Esophagus squamous epithelium (tissue), 4 donors: ENCODE measurements at regions not wholly inside any gene's neighbourhood (a gene's known extent, or its start where the extent isn't known, plus 50 kb on each side); places are given as distances from the start of the nearest gene placed in this dataset.

Experiments used
- CTCF ChIP-seq, 6 experiments: fragments of 450-650 bp in 4 of 6; fragments of 200-600 bp in 2 of 6; sonication (generic) in 2 of 6; IDR thresholded peaks; one replicate each; pipeline ENCODE4 v1.5.1; 2016 to 2019; ENCODE audit warnings: antibody characterized with exemption in 6 of 6, mild to moderate bottlenecking in 4 of 6, moderate library complexity in 4 of 6
- POLR2A ChIP-seq, 4 donors: fragments of 450-650 bp; IDR thresholded peaks; one replicate each; pipeline ENCODE4 v1.6.1; 2017; ENCODE audit warnings: antibody characterized with exemption in 4 of 4, mild to moderate bottlenecking in 4 of 4, moderate library complexity in 3 of 4

- no peak for TF ChIP-seq CTCF (IDR thresholded peaks at IDR 0.05)
- no peak for TF ChIP-seq POLR2A (IDR thresholded peaks at IDR 0.05)
These were observed 1583.5 kb downstream of the PCDH18 start for GRCh38 chr4:135948797-135949196.
